Epidermal melanocyte (primary cell): ENCODE measurements at regions not wholly inside any gene's neighbourhood (a gene's known extent, or its start where the extent isn't known, plus 50 kb on each side); places are given as distances from the start of the nearest gene placed in this dataset.

Experiments
- DNase-seq: peaks from one replicate; pipeline ENCODE4 v3.0.0; 2011; ENCODE audit warnings: low spot score; ENCODE audit not compliant: insufficient read length

GRCh38 chr7:84422790-84423189 is 228.2 kb upstream of the SEMA3A start:
- DNase-seq, result no peak

GRCh38 chr7:84412161-84412969 is 217.8 kb upstream of the SEMA3A start:
- DNase-seq, result peak; percentile 16

GRCh38 chr7:84399661-84400060 is 205.1 kb upstream of the SEMA3A start:
- DNase-seq, result no peak

- DNase-seq, result no peak
Measured at GRCh38 chr7:84394219-84394618, 199.6 kb upstream of the SEMA3A start.

GRCh38 chr7:84393786-84394185 is 199.2 kb upstream of the SEMA3A start:
- no peak for DNase-seq

GRCh38 chr7:84390845-84391244 is 196.3 kb upstream of the SEMA3A start:
- no peak for DNase-seq

GRCh38 chr7:84389242-84389641 is 194.7 kb upstream of the SEMA3A start:
- no peak for DNase-seq

- no peak for DNase-seq
Measured at GRCh38 chr7:84387595-84387994, 193.0 kb upstream of the SEMA3A start.

- peak; percentile 37 for DNase-seq
Measured at GRCh38 chr7:84384417-84384816, 189.8 kb upstream of the SEMA3A start.

GRCh38 chr7:84379446-84379845 is 184.9 kb upstream of the SEMA3A start:
- DNase-seq, result no peak

GRCh38 chr7:84372712-84373111 is 178.1 kb upstream of the SEMA3A start:
- no peak for DNase-seq

- DNase-seq, result no peak
Measured at GRCh38 chr7:84372155-84372621, 177.6 kb upstream of the SEMA3A start.

GRCh38 chr7:84370114-84370513 is 175.5 kb upstream of the SEMA3A start:
- DNase-seq, result no peak

GRCh38 chr7:84368122-84368521 is 173.5 kb upstream of the SEMA3A start:
- DNase-seq, result no peak

- no peak for DNase-seq
Measured at GRCh38 chr7:84364708-84365107, 170.1 kb upstream of the SEMA3A start.

- DNase-seq, result no peak
Measured at GRCh38 chr7:84363741-84364140, 169.2 kb upstream of the SEMA3A start.

GRCh38 chr7:84362828-84363227 is 168.2 kb upstream of the SEMA3A start:
- no peak for DNase-seq

GRCh38 chr7:84362360-84362759 is 167.8 kb upstream of the SEMA3A start:
- no peak for DNase-seq

- no peak for DNase-seq
Measured at GRCh38 chr7:84354866-84355265, 160.3 kb upstream of the SEMA3A start.

- DNase-seq, result no peak
Measured at GRCh38 chr7:84354030-84354429, 159.4 kb upstream of the SEMA3A start.

GRCh38 chr7:84339306-84339705 is 144.7 kb upstream of the SEMA3A start:
- no peak for DNase-seq

GRCh38 chr7:84337429-84337828 is 142.8 kb upstream of the SEMA3A start:
- DNase-seq, result no peak

GRCh38 chr7:84336766-84337165 is 142.2 kb upstream of the SEMA3A start:
- no peak for DNase-seq
